Liver (tissue), 7 donors: ENCODE measurements at regions not wholly inside any gene's neighbourhood (a gene's known extent, or its start where the extent isn't known, plus 50 kb on each side); places are given as distances from the start of the nearest gene placed in this dataset.

ENCODE experiments used
- DNase-seq: peaks from one replicate; pipeline ENCODE4 v3.0.0-alpha.2; 2017; ENCODE audit warnings: low spot score
- H3K27ac ChIP-seq, 2 donors: one replicate each; pipeline ENCODE4 v1.7.0; 2013; ENCODE audit warnings: inconsistent platforms in 2 of 2, low read length in 2 of 2, control low read depth in 1 of 2, low read depth in 1 of 2, mild to moderate bottlenecking in 1 of 2
- H3K27me3 ChIP-seq, 4 donors: one replicate each; pipeline versions ENCODE4 v1.6.1 to v1.7.0; 2013; ENCODE audit warnings: low read length in 3 of 4, inconsistent platforms in 1 of 4, mild to moderate bottlenecking in 1 of 4, moderate library complexity in 1 of 4; ENCODE audit not compliant: control insufficient read depth in 4 of 4, insufficient read depth in 4 of 4
- H3K36me3 ChIP-seq, 4 donors: one replicate each; pipeline versions ENCODE4 v1.6.1 to v1.7.0; 2013; ENCODE audit warnings: low read length in 3 of 4, mild to moderate bottlenecking in 3 of 4, low read depth in 1 of 4, moderate library complexity in 1 of 4; ENCODE audit not compliant: control insufficient read depth in 4 of 4, insufficient read depth in 3 of 4
- H3K4me1 ChIP-seq, 4 donors: one replicate each; pipeline versions ENCODE4 v1.6.1 to v1.7.0; 2013; ENCODE audit warnings: low read length in 3 of 4, mild to moderate bottlenecking in 3 of 4, moderate library complexity in 1 of 4; ENCODE audit not compliant: control insufficient read depth in 4 of 4, insufficient read depth in 4 of 4
- H3K4me3 ChIP-seq, 3 donors: one replicate each; pipeline versions ENCODE4 v1.6.1 to v1.7.0; 2013; ENCODE audit warnings: low read length in 3 of 3, control low read depth in 1 of 3, low read depth in 1 of 3, mild to moderate bottlenecking in 1 of 3
- H3K9ac ChIP-seq, 2 donors: one replicate each; pipeline ENCODE4 v1.7.0; 2013; ENCODE audit warnings: low read length in 2 of 2, mild to moderate bottlenecking in 2 of 2, moderate library complexity in 2 of 2, control low read depth in 1 of 2, low read depth in 1 of 2
- H3K9me3 ChIP-seq, 4 donors: one replicate each; pipeline versions ENCODE4 v1.6.1 to v1.7.0; 2013; ENCODE audit warnings: low read length in 3 of 4; ENCODE audit not compliant: control insufficient read depth in 4 of 4
- ATF3 ChIP-seq: IDR thresholded peaks from 2 replicates; pipeline ENCODE4 v1.6.1; 2016; ENCODE audit warnings: antibody characterized with exemption
- EGR1 ChIP-seq, 2 donors: IDR thresholded peaks; 2 replicates each; pipeline ENCODE4 v1.6.1; 2016 to 2018; ENCODE audit warnings: antibody characterized with exemption in 2 of 2, low read depth in 2 of 2
- FOXA1 ChIP-seq: IDR thresholded peaks from 2 replicates; pipeline ENCODE4 v1.6.1; 2016; ENCODE audit warnings: antibody characterized with exemption
- GABPA ChIP-seq, 2 donors: IDR thresholded peaks in 1 of 2; conservative IDR thresholded peaks in 1 of 2; 2 replicates each; pipeline ENCODE4 v1.6.1; 2016; ENCODE audit warnings: antibody characterized with exemption in 2 of 2, mild to moderate bottlenecking in 1 of 2, moderate library complexity in 1 of 2
- HNF4G ChIP-seq: IDR thresholded peaks from 2 replicates; pipeline ENCODE4 v1.6.1; 2016; ENCODE audit warnings: antibody characterized with exemption
- NR2F2 ChIP-seq: IDR thresholded peaks from 2 replicates; pipeline ENCODE4 v1.6.1; 2016; ENCODE audit warnings: antibody characterized with exemption
- RXRA ChIP-seq, 2 donors: IDR thresholded peaks; 2 replicates each; pipeline ENCODE4 v1.6.1; 2017 to 2018; ENCODE audit warnings: antibody characterized with exemption in 2 of 2, mild to moderate bottlenecking in 1 of 2
- SP1 ChIP-seq: IDR thresholded peaks from 2 replicates; pipeline ENCODE4 v1.6.1; 2018; ENCODE audit warnings: antibody characterized with exemption, mild to moderate bottlenecking
- TAF1 ChIP-seq: conservative IDR thresholded peaks from 2 replicates; pipeline ENCODE4 v1.6.1; 2016; ENCODE audit warnings: antibody characterized with exemption, mild to moderate bottlenecking
- ZBTB33 ChIP-seq: IDR thresholded peaks from 2 replicates; pipeline ENCODE4 v1.6.1; 2016; ENCODE audit warnings: antibody characterized with exemption
- WGBS: extraction: QIAGEN DNeasy Blood & Tissue Kit; methylation state at CpG from one replicate; pipeline ENCODE4 v1.1.7; 2013; 5-methylcytosine and 5-hydroxymethylcytosine counted together
- TF ChIP-seq, protein P1 (sequence below): IDR thresholded peaks from 2 replicates; pipeline ENCODE4 v1.6.1; 2016; ENCODE audit warnings: antibody characterized with exemption
- donor health status: healthy.
- donor health status: healthy.
- donor health status: healthy.
- donor health status: healthy.

GRCh38 chr7:25392588-25393338 lies 164.5 kb upstream of the NPVF start:
- Histone ChIP-seq H3K4me1 (no peaks in the 10 kb centered on the region), H3K27me3 (peaks cover 0 to 1% (median 0%) of the 10 kb centered on the region in 4 donors), H3K36me3 (no peaks in the 10 kb centered on the region), H3K9me3 (no peaks in the 10 kb centered on the region), H3K4me3 (no peak overlapping the region), H3K27ac (no peak overlapping the region), H3K9ac (no peak overlapping the region)
- WGBS: 86% methylated on average over 10 of the region's 10 CpGs
- no peak for DNase-seq
- TF ChIP-seq HNF4G: no peak
- TF ChIP-seq ZBTB33: no peak
- TF ChIP-seq, protein P1, sequence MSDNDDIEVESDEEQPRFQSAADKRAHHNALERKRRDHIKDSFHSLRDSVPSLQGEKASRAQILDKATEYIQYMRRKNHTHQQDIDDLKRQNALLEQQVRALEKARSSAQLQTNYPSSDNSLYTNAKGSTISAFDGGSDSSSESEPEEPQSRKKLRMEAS: no peak

GRCh38 chr7:25395976-25396375 lies 167.7 kb upstream of the NPVF start:
- H3K4me3 ChIP-seq: no peak overlapping the region
- no peak for TF ChIP-seq SP1
- no peak for TF ChIP-seq FOXA1
- no peak overlapping the region for H3K27ac ChIP-seq
- H3K4me1 ChIP-seq: no peaks in the 10 kb centered on the region
- no peak overlapping the region for H3K9ac ChIP-seq
- H3K36me3 ChIP-seq: no peaks in the 10 kb centered on the region
- WGBS: 81% methylated on average over 5 of the region's 5 CpGs
- H3K27me3 ChIP-seq: peaks cover 0 to 3% (median 0%) of the 10 kb centered on the region in 4 donors
- no peaks in the 10 kb centered on the region for H3K9me3 ChIP-seq
- DNase-seq: no peak

- Histone ChIP-seq H3K9me3 (no peaks in the 10 kb centered on the region), H3K27ac (no peak overlapping the region), H3K9ac (no peak overlapping the region), H3K36me3 (no peaks in the 10 kb centered on the region), H3K4me3 (no peak overlapping the region), H3K4me1 (no peaks in the 10 kb centered on the region), H3K27me3 (peaks cover 0 to 3% (median 0%) of the 10 kb centered on the region in 4 donors)
- 93% methylated on average over 3 of the region's 3 CpGs for WGBS
- no peak for TF ChIP-seq NR2F2
- TF ChIP-seq TAF1: no peak
- no peak for TF ChIP-seq GABPA (IDR thresholded peaks at IDR 0.05 in 1 of 2, conservative IDR thresholded peaks at IDR 0.05 in 1 of 2)
- no peak for TF ChIP-seq ATF3
- TF ChIP-seq RXRA (IDR thresholded peaks at IDR 0.05): no peak
- no peak for TF ChIP-seq EGR1 (IDR thresholded peaks at IDR 0.05; ENCODE audit: low read depth in 2 of 2)
- no peak for TF ChIP-seq ZBTB33
- no peak for DNase-seq
These were observed 168.4 kb upstream of the NPVF start for GRCh38 chr7:25396668-25397067.
